HG03460 (cell line): ENCODE measurements at regions not wholly inside any gene's neighbourhood (a gene's known extent, or its start where the extent isn't known, plus 50 kb on each side); places are given as distances from the start of the nearest gene placed in this dataset.

ENCODE experiments used
- ATAC-seq: cut with Tn5 transposase; IDR thresholded peaks from one replicate; pipeline ENCODE4 v1.9.1; 2021; ENCODE audit not compliant: unreplicated experiment

DNA sequence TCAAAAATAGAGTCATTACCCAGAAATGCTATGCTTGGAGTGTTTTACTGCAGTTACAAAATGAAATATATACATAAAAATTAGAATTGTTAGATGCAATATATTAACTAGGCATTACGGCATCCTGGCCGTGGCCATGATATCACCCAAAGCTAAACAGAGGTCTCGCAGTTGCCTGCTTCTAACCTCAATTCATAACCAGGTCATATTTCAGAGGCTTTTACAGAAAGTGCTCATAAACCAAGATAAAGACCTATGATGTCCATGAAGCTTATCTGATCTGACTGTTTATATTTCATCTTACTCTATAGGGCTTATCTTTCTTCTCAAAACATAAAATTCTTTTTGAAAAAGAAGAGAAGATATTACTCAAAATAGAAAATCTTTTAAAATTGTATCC lies 664.5 kb upstream of the SALL1 start:
- ATAC-seq, result no peak

DNA sequence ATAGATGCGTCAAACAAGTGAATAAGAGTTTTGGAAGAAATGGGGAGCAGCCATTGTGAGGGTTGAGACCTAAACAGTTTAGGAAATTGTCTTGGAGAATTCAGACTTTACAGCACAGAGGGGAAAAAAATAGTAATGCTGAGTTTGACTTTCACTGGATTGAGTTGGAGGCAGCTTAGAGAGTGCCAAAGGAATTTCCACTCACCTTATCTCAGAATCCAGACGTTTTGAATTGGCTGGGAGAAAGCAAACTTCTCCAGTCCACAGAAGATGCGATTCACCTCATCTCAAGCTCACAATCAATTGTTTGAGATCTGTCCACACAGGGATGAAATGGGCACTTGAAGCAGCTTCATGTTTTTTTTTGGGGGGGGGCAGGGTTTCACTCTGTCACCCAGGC lies 663.5 kb upstream of the SALL1 start:
- ATAC-seq, result no peak

DNA sequence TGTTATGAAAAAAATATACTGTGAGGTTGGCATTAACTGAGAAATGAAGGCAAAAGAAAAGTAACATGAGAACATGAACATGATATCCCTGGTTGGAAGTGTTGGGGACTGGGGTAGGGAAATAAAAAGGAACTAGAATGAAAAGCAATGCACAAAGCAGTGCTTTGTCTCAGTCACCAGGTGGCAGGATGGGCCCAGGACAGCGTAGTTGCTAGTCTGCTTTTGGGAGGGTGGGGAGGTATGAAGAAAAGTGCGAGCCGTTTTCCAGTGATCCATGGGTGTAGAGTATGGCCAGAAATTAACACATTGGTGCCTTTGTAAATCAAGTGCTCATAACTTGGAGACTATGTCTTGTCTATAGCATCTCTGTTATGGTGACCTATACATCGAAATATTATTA lies 662.5 kb upstream of the SALL1 start:
- ATAC-seq, result no peak

DNA sequence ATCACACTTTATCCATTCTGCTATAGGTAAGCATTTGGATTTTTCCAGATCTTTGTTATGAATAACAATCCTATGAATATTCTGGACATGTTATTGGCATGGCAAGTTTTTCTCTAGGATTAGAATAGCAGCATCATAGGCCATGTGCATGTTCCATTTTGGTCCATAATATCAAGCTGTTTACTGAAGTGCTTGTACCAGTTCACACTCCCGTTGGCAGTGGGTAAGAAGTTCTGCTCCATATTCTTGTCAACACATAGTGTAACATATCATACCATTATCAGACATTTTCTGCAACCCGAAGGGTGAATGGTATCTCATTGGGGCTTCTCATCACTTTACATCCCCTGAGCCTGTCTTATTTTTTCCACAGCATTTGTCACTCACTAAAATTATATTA lies 661.9 kb upstream of the SALL1 start:
- ATAC-seq, result no peak

DNA sequence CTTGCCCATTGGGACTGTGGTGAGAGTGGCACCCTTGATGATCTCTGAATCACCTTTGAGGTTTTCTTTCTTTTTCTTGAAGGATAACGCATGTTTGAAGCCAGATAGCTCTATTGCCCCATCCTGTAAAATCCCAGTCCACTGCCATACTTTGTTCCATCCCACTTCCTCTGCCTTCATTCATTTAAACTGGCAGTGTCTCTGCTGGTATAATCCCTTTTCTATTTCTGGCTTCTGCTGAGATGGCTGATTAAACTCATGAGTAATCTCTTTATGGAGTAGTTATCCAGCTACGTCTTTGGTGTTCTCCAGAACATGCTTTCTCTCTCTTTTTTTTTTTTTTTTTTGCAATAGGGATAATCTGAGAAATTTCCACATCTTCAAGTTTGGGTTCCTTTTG lies 656.5 kb upstream of the SALL1 start:
- ATAC-seq, result no peak

DNA sequence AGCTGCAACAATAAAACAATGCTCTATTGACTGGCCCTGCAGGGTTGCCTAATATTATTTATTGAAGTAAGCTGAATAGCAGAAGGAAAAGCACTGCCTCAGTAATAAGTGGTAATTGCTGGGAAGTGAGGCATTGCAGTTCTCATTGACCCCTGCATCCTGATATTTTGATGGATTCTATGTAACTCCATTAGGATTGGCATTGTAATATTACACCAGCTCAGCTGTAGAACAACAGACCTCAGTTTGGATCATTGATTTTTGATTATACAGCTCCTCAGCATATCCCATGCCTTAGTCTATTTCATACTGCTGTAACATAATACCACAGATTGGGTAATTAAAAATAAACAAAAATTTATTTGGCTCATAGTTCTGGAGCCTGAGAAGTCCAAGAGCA lies 650.6 kb upstream of the SALL1 start:
- ATAC-seq, result no peak

DNA sequence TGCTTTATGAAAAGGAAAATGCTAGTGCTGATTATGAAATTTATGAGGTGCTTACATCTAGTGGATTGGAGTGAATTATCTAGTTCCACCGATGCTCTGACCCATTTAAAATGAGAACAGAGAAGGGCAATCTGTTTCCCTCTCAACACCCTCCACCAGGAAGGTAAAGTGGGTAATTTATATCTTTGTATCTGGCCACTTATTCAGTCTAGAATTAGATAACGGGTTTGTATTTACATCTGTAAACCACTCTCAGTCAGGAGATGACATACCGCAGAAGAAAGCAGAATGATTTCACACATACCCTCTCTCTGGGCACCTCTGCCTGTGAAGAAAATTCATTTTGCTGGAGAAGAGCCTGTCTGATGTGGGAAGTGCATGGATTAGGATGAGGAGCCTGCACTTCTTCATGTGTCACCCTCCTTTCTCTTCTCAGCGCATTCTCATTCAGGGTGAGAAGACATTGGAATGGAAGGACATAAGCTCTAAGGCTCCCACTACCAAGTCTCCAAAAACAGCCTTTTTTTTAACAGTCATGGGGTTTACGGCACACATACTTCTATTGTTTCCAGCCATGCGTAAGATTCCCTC lies 646.7 kb upstream of the SALL1 start:
- no peak for ATAC-seq

DNA sequence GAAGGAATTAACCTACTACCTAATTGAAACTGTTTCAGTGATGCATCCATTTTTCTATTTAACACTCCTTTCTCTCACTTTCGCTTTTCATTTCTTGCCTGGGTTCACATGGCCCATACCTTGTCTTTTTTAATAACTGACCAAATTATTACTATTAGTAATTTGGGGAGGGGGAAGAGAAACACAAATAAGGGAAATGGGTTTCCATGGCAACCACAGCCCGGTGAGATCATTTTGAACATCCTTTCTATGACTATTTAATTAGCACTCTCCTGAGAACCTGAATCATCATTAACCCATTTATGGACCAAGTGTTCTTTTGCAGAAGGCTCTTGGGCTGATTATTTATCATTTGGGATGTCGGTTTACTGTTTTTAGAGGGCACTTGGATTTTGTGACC lies 628.2 kb upstream of the SALL1 start:
- no peak for ATAC-seq

DNA sequence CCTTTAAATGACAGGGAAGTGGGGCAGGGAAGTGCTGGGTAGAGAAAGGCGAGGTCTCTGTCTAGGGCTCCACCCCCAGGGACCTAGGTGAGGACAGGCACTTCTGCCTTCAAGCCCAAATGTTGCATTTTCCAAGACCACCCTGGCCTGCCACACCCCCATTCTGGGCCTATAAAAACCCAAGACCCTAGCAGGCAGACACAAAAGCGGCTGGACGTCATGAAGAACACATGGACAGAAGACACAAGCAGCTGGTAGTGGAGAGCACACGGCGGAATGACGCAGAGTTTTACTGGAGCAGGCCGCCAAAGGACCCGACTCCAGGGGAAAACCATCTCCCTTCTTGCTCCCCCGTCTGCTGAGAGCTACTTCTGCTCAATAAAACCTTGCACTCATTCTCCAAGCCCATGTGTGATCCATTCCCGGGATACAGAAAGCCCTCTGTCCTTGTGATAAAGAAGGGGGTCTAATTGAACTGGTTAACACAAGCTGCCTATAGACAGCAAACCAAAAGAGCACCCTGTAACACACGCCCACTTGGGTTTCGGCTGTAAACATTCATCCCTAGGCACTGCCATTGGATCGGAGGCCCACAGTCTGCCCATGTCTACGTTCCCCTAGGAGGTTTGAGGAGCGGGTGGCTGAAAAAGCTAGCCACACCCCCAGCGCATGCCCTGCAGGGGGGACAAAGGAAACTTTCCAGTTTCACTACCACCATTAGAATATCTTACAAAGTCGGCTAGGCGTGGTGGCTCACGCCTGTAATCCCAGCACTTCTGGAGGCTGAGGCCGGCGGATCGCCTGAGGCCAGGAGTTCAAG lies 622.2 kb upstream of the SALL1 start:
- ATAC-seq, result no peak

DNA sequence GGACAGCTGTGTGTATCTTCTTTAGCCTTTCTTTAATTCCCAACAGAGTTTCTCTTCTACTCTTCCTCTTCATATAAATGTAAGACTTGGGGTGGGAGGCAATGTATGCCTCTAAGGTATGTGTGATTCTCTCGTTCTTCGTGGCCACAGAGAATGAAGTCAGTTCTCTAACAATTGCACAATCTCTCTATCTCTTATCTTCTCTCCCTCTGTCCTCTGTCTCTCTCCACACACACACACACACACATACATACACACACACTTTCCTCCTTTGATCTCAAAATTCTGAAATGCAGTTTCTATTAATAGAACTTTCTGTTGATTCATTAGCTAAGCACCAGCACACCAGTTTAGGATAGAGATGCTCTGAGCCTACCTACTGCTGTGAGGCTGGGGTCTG lies 615.7 kb upstream of the SALL1 start:
- ATAC-seq, result no peak

DNA sequence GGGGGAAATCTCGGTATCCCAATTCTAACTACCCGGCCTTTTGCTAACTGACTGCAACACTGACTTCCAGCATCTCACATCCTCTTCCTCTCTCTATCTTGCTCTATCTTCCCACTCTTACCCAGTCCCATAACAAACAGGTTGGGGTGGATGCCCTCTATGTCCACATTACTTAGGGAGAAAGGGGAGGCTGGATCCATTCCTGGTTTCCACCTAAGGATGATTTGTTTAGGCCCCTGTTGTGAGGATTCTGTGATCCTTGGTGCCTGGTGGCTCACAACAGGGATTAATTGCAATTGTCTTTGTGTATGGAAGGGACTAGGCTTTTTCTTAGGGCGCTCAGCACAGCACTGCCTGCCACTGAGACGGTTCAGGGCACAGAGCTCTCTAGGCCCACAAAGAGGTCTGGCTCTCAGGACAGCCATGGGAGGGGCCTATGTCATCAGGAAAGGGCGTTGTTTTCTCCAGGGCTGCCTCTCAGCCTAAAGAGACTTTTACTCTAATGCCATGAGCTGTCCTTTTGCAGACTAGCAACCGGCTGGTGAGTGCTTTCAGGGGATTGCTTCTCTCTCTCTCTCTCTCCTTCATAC lies 612.1 kb upstream of the SALL1 start:
- ATAC-seq, result no peak

DNA sequence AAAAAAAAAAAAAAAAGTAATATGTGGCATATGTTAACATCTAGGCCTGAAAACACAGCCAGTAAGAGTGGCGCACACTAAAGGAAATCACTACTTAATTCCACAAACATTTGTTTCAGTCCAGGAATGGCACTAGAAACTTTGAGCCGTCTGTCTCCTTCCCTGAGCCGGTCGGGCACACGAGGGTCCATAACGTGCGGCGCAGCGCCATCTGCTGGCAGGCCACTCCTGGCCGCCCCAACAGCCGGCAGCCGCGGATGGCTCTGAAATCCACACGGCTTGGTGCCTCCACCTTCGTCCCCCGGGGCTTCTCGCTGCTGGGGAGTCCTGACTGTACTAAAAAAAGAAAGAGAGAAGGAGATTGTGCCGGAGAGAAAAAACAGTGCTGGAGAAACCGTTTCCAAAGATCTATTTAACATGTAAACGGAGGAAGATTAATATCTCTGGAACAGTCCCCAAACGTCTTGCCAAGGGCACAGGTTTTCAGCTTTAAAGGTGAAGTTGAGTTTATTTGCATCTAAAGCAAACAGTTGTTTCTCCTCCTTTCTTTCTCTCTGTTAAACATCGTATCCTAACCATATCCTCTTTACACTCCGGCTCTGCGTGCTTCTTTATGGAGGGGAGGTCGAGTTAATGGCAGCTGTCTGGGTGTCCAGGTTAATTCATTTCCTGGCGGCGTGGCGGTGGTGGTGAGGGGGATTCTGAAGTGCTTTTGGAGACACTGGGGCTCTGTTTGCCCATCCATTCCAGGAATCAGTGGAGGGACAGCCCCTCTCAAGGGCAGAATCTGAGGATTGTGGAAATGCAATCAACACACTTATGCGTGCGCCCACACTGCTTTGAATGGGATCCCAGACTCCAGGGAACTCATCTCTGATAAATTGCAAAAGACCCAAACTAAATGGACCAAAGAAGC lies 611.3 kb upstream of the SALL1 start:
- ATAC-seq, result no peak

DNA sequence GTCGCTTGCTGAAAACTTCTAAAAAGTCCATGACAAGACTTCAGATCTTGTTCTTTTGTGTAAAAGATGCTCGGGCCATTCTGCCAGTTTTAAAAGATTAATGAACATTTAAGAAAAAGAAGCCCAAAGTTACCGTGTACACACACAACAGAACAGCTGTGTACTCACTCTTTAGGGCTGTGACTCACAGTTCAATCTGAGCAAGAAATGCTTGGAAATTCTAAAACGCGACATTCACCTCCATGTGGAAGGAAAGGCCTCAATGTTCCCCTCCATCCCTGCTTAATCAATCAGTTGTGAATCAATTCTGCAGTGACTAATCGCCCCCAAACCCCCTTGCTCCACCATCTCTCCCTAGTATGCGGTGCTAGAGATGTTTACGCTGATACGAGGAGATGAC lies 609.9 kb upstream of the SALL1 start:
- no peak for ATAC-seq

DNA sequence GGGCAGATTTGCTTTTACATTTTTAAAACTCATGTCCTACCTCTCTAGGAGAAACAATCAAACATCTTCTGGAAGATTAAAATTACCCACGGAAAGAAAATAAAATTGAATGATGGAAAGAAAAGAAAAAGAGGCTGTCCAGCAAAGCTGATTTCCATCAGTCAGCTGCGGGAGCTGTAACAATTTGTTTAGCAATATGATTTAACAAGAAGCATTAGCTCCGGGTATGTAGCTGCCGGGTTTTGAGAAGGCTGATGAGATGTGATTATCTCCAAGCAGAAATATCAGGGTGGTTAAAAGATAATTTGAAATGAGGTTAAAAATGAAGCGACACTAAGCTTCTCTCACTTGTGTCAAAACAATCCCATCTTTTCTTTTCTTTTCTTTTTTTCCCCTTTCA lies 608.9 kb upstream of the SALL1 start:
- ATAC-seq, result no peak

DNA sequence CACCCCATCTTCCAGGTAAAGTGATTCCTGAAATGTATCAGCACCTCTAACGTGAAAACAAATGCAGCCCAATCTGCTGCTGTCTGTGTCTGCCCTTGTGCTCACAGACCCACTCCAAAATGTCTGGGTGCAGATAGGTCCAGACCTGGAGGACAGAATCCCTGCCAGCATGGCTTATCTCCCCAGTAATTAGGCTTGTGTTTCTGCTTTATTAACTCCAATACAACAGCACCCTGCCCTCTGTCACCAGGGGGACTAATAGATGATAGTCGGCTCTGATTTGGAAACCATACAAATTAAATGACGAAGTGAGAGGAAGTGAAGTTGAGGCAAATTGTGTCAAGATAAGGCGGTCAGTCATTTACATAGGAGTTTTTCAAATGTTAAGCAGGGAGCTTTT lies 608.3 kb upstream of the SALL1 start:
- ATAC-seq, result no peak

DNA sequence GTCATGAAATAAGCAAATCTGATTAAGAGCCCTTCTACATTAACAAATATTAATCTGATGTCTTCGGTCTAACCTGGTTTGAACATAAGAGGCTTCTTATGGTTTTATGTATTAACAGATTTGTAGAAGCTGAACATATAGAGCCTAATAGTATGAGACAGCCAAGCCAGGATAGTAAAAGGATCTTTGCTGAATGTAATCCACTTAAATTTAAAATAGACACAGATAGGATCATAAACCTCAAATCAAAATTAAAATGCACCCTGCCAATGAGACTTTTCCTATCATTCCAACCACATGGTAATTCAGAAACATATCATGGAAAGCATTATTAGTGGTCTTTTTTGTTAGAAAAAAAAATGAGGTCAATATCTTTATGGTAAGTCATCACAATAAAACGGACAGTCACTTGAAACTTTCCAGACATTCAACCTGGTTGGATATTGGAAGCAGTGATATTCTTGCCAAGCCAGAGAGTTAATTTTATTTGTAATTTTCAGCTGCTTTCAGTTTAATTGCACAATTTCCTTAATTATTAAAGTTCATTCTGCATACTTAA lies 606.9 kb upstream of the SALL1 start:
- ATAC-seq, result no peak

DNA sequence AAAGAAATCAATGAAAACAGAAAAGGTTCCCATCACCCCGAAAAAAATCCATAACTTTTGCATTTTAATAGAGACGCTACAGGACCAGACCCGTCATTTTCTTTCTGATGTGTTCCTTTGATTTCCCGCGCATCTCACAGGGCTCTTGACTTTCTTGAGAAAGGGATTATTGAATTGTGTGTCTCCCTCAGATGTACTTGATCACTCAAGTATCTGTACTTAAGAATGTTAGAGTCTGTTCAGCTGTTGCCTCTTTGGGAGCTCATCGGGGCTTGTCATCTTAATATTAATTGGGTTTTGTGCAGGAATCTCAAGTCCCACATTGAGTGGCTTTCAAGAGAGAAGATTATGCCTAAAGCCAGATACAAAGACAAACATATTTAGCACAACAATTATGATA lies 606.4 kb upstream of the SALL1 start:
- ATAC-seq, result no peak

DNA sequence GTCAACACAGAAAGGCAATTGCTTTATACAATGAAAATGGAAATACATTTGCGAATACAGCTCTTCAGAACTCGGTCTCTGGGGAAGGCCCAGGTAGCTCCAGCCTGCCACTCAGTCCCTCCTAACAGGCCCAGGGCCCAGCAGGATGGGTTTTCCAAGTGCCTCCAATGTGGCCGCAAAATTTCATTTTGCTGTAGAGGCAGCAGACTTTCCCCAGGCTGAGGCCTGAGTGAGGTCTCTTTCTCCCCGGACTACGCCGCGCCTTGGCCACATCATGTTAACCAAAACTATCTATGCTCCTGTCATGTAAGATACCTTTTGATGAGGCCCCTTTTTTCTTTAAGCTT lies 606.0 kb upstream of the SALL1 start:
- no peak for ATAC-seq

DNA sequence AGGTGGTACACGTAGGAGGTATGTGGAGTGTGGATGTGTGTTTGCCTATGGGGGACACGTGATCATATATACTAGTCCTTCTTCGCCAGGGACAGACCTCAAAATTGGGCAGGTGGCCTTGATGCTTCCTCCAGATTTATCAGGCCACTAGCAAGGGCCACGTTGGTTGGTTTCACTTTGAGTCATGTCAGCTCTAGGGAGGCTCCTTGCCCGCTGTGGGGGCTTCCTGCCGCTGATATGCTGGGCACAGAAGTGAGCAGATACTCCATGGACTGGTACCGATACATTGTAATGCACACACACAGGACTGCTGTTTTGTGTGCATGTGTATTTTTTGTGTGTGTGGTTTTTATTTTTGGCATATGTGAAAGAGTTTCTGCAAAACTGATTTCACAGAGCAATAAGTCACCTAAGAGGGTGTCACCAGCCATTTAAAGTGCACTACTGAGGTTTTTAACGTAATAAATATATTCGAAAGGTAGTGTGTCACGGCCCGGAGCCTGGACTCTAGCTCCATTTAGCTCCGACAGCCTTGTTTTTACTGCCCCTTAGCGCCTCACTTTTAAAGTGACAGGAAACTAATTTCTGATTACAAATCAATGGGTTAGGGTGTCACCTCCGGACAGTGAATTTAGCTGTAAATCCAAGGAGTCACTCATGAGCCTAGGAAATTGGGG lies 605.5 kb upstream of the SALL1 start:
- ATAC-seq, result no peak

DNA sequence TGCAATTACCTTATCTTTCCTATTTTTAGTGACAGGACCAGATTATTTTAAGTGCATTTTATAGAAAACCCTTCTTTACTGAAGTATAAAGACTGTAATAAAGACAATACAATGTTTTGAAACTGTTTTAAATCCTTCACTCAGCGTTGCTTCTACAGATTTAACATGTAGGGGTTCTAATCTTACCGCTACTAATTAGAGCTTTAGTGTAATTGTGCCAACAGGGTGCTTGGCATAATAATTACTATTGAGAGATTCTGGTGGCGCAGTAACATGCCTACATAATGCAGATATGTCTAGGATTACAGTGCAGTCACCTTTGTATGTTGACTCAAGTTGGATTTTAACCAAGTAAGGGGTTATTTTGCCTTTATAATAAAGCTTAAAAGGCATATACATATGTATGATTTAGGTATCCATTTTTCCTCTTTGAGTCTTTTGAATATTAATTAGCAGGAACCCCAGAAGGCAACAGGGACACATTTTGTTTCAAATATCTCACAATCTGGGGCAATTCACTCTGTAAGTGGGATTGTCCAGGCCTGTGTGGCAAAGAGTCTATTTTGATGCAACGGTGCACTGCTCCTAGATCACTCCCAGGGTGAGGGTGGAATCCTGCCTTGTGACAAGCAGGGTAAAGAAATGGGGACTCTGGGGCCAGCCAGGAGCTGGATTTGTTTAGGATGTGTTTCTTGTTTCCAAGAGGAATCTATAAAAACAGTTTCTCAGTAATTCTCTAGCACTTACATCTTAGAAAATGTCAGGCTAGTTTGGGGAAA lies 604.7 kb upstream of the SALL1 start:
- no peak for ATAC-seq
